Body of pancreas (tissue), 4 donors: ENCODE measurements at regions not wholly inside any gene's neighbourhood (a gene's known extent, or its start where the extent isn't known, plus 50 kb on each side); places are given as distances from the start of the nearest gene placed in this dataset.

ENCODE experiments used
- POLR2A ChIP-seq, 3 donors: fragments of 450-650 bp; IDR thresholded peaks; one replicate each; pipeline ENCODE4 v1.6.1; 2016; ENCODE audit warnings: antibody characterized with exemption in 3 of 3, mild to moderate bottlenecking in 2 of 3
- TF ChIP-seq, protein P1 (sequence below), 7 experiments: fragments of 450-650 bp in 4 of 7; fragments of 200-600 bp in 3 of 7; sonication (generic) in 3 of 7; IDR thresholded peaks; one replicate each; pipeline ENCODE4 v1.5.1; 2016 to 2019; ENCODE audit warnings: antibody characterized with exemption in 7 of 7

DNA sequence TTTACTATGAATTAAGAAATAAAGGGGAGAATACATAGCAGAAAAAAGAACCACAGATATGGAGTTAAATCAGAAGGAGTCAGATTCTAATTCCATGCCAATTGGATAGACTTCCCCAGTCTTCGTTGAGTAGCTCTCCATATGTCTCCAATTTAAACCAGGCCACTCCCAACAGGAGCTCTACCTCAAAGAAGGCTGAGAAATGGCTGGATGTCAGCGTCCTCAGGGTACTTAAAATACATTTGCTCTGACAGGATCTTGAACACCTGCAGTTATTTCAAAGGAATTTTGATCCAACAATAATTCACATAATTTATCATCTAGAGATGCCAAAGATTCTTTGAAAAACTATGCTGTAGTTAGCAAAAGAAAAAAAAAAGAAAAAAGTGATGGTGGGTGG lies 133.9 kb upstream of the FBN2 start:
- TF ChIP-seq, protein P1, sequence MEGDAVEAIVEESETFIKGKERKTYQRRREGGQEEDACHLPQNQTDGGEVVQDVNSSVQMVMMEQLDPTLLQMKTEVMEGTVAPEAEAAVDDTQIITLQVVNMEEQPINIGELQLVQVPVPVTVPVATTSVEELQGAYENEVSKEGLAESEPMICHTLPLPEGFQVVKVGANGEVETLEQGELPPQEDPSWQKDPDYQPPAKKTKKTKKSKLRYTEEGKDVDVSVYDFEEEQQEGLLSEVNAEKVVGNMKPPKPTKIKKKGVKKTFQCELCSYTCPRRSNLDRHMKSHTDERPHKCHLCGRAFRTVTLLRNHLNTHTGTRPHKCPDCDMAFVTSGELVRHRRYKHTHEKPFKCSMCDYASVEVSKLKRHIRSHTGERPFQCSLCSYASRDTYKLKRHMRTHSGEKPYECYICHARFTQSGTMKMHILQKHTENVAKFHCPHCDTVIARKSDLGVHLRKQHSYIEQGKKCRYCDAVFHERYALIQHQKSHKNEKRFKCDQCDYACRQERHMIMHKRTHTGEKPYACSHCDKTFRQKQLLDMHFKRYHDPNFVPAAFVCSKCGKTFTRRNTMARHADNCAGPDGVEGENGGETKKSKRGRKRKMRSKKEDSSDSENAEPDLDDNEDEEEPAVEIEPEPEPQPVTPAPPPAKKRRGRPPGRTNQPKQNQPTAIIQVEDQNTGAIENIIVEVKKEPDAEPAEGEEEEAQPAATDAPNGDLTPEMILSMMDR (IDR thresholded peaks at IDR 0.05), result no peak
- TF ChIP-seq POLR2A (IDR thresholded peaks at IDR 0.05), result no peak
